Neural crest cell (in vitro differentiated cells): ENCODE measurements at regions not wholly inside any gene's neighbourhood (a gene's known extent, or its start where the extent isn't known, plus 50 kb on each side); places are given as distances from the start of the nearest gene placed in this dataset.

Source experiments
- DNase-seq: peaks from one replicate; pipeline ENCODE4 v3.0.0; 2021; ENCODE audit warnings: low read depth, mixed read lengths, low spot score
- H3K27ac Mint-ChIP-seq: one replicate; pipeline ENCODE4 v1.8.0; 2021; ENCODE audit warnings: mild to moderate bottlenecking, mixed read lengths; ENCODE audit not compliant: unreplicated experiment
- H3K27me3 Mint-ChIP-seq: 2 replicates; pipeline ENCODE4 v1.8.0; 2021; ENCODE audit warnings: low read depth, mild to moderate bottlenecking, mixed read lengths
- H3K36me3 Mint-ChIP-seq: 2 replicates; pipeline ENCODE4 v1.8.0; 2021; ENCODE audit warnings: low read depth, mild to moderate bottlenecking, mixed read lengths
- H3K4me1 Mint-ChIP-seq: 2 replicates; pipeline ENCODE4 v1.8.0; 2021; ENCODE audit warnings: mixed read lengths
- H3K4me3 Mint-ChIP-seq: one replicate; pipeline ENCODE4 v1.8.0; 2021; ENCODE audit warnings: mild to moderate bottlenecking, mixed read lengths
- H3K9me3 Mint-ChIP-seq: 2 replicates; pipeline ENCODE4 v1.8.0; 2021; ENCODE audit warnings: mixed read lengths
- CTCF ChIP-seq: fragments of 200-600 bp; sonication (generic); conservative IDR thresholded peaks from 2 replicates; pipeline ENCODE4 v1.5.0; 2021; ENCODE audit warnings: antibody characterized with exemption, mild to moderate bottlenecking

- TF ChIP-seq CTCF = no peak
- no peak overlapping the region for H3K4me3 Mint-ChIP-seq
Measured at GRCh38 chr5:91938441-91938840, 555.3 kb upstream of the ARRDC3 start.

GRCh38 chr5:91937121-91937520 is 554.0 kb upstream of the ARRDC3 start:
- Mint-ChIP-seq H3K27me3 (no peaks in the 10 kb centered on the region), H3K27ac (no peak overlapping the region), H3K36me3 (no peaks in the 10 kb centered on the region), H3K4me3 (no peak overlapping the region), H3K4me1 (no peaks in the 10 kb centered on the region), H3K9me3 (peaks cover 6% of the 10 kb centered on the region)
- no peak for DNase-seq
- no peak for TF ChIP-seq CTCF

More at GRCh38 chr5:91938441-91938840, 555.3 kb upstream of the ARRDC3 start:
- DNase-seq = no peak
- Mint-ChIP-seq H3K36me3 (no peaks in the 10 kb centered on the region), H3K27ac (no peak overlapping the region), H3K4me1 (no peaks in the 10 kb centered on the region), H3K27me3 (no peaks in the 10 kb centered on the region), H3K9me3 (peaks cover 6% of the 10 kb centered on the region)

- DNase-seq = no peak
- no peak overlapping the region for H3K27ac Mint-ChIP-seq
- peak; percentile 25 for TF ChIP-seq CTCF
- no peaks in the 10 kb centered on the region for H3K27me3 Mint-ChIP-seq
- peaks cover 9% of the 10 kb centered on the region for H3K9me3 Mint-ChIP-seq
- peaks cover 6% of the 10 kb centered on the region for H3K36me3 Mint-ChIP-seq
- peaks cover 5% of the 10 kb centered on the region for H3K4me1 Mint-ChIP-seq
- H3K4me3 Mint-ChIP-seq = no peak overlapping the region
Measured at GRCh38 chr5:91929522-91929817, 546.4 kb upstream of the ARRDC3 start.

GRCh38 chr5:91928754-91929521 is 545.8 kb upstream of the ARRDC3 start:
- TF ChIP-seq CTCF = peak; percentile 78
- Mint-ChIP-seq H3K9me3 (peaks cover 9% of the 10 kb centered on the region), H3K27me3 (no peaks in the 10 kb centered on the region), H3K4me1 (peaks cover 5% of the 10 kb centered on the region), H3K36me3 (peaks cover 6% of the 10 kb centered on the region), H3K4me3 (no peak overlapping the region), H3K27ac (no peak overlapping the region)
- no peak for DNase-seq

- no peak overlapping the region for H3K4me3 Mint-ChIP-seq
- peaks cover 5% of the 10 kb centered on the region for H3K4me1 Mint-ChIP-seq
- no peak for DNase-seq
- H3K9me3 Mint-ChIP-seq = peaks cover 9% of the 10 kb centered on the region
- TF ChIP-seq CTCF = no peak
- H3K27me3 Mint-ChIP-seq = no peaks in the 10 kb centered on the region
- no peak overlapping the region for H3K27ac Mint-ChIP-seq
- peaks cover 6% of the 10 kb centered on the region for H3K36me3 Mint-ChIP-seq
Measured at GRCh38 chr5:91927439-91927838, 544.3 kb upstream of the ARRDC3 start.
